Muscle layer of colon (tissue), 2 donors: ENCODE measurements at regions not wholly inside any gene's neighbourhood (a gene's known extent, or its start where the extent isn't known, plus 50 kb on each side); places are given as distances from the start of the nearest gene placed in this dataset.

Source experiments
- H3K27ac ChIP-seq: one replicate; pipeline ENCODE4 v1.7.0; 2013; ENCODE audit warnings: low read depth, mild to moderate bottlenecking, low read length, moderate library complexity
- H3K27me3 ChIP-seq, 2 donors: one replicate each; pipeline ENCODE4 v1.7.0; 2013; ENCODE audit warnings: low read length in 2 of 2, mild to moderate bottlenecking in 2 of 2; ENCODE audit not compliant: insufficient read depth in 2 of 2, control insufficient read depth in 1 of 2
- H3K36me3 ChIP-seq: one replicate; pipeline ENCODE4 v1.7.0; 2013; ENCODE audit warnings: mild to moderate bottlenecking, low read length; ENCODE audit not compliant: insufficient read depth
- H3K4me1 ChIP-seq: one replicate; pipeline ENCODE4 v1.7.0; 2013; ENCODE audit warnings: mild to moderate bottlenecking, low read length; ENCODE audit not compliant: insufficient read depth
- H3K4me3 ChIP-seq, 2 donors: one replicate each; pipeline ENCODE4 v1.7.0; 2013; ENCODE audit warnings: low read length in 2 of 2, low read depth in 1 of 2, mild to moderate bottlenecking in 1 of 2, moderate library complexity in 1 of 2
- H3K9ac ChIP-seq: one replicate; pipeline ENCODE4 v1.7.0; 2013; ENCODE audit warnings: low read length
- H3K9me3 ChIP-seq: one replicate; pipeline ENCODE4 v1.7.0; 2013; ENCODE audit warnings: mild to moderate bottlenecking, low read length
- donor health status: abdominal sarcoma.
- donor health status: Adenocarcinoma of cecum.

GRCh38 chr4:53649357-53649756, 58.1 kb upstream of the LNX1 start:
- Histone ChIP-seq H3K4me1 (peaks cover 22% of the 10 kb centered on the region), H3K4me3 (no peak overlapping the region)

GRCh38 chr4:53647547-53647946, 56.3 kb upstream of the LNX1 start:
- H3K36me3 ChIP-seq, result no peaks in the 10 kb centered on the region

More at GRCh38 chr4:53649357-53649756, 58.1 kb upstream of the LNX1 start:
- Histone ChIP-seq H3K27me3 (no peaks in the 10 kb centered on the region), H3K9ac (no peak overlapping the region), H3K27ac (no peak overlapping the region), H3K9me3 (no peaks in the 10 kb centered on the region), H3K36me3 (no peaks in the 10 kb centered on the region)

GRCh38 chr4:53646795-53647194, 55.5 kb upstream of the LNX1 start:
- no peaks in the 10 kb centered on the region for H3K9me3 ChIP-seq
- no peak overlapping the region for H3K27ac ChIP-seq

More at GRCh38 chr4:53647547-53647946, 56.3 kb upstream of the LNX1 start:
- no peak overlapping the region for H3K9ac ChIP-seq
- no peaks in the 10 kb centered on the region for H3K9me3 ChIP-seq
- H3K27ac ChIP-seq, result no peak overlapping the region
- H3K4me1 ChIP-seq, result peaks cover 11% of the 10 kb centered on the region
- no peaks in the 10 kb centered on the region for H3K27me3 ChIP-seq
- H3K4me3 ChIP-seq, result no peak overlapping the region

GRCh38 chr4:53645108-53645507, 53.8 kb upstream of the LNX1 start:
- H3K9ac ChIP-seq, result no peak overlapping the region
- H3K36me3 ChIP-seq, result no peaks in the 10 kb centered on the region
- H3K27me3 ChIP-seq, result no peaks in the 10 kb centered on the region
- H3K9me3 ChIP-seq, result no peaks in the 10 kb centered on the region
- no peaks in the 10 kb centered on the region for H3K4me1 ChIP-seq
- no peak overlapping the region for H3K27ac ChIP-seq
- no peak overlapping the region for H3K4me3 ChIP-seq

More at GRCh38 chr4:53646795-53647194, 55.5 kb upstream of the LNX1 start:
- no peaks in the 10 kb centered on the region for H3K36me3 ChIP-seq
- H3K4me3 ChIP-seq, result no peak overlapping the region
- H3K4me1 ChIP-seq, result peaks cover 11% of the 10 kb centered on the region
- no peak overlapping the region for H3K9ac ChIP-seq
- no peaks in the 10 kb centered on the region for H3K27me3 ChIP-seq

GRCh38 chr4:53644607-53645006, 53.3 kb upstream of the LNX1 start:
- H3K4me1 ChIP-seq, result no peaks in the 10 kb centered on the region
- no peak overlapping the region for H3K27ac ChIP-seq
- no peaks in the 10 kb centered on the region for H3K36me3 ChIP-seq
- no peak overlapping the region for H3K4me3 ChIP-seq
- H3K9ac ChIP-seq, result no peak overlapping the region
- H3K9me3 ChIP-seq, result no peaks in the 10 kb centered on the region
- no peaks in the 10 kb centered on the region for H3K27me3 ChIP-seq
